ENCODE measurements at regions not wholly inside any gene's neighbourhood (a gene's known extent, or its start where the extent isn't known, plus 50 kb on each side); places are given as distances from the start of the nearest gene placed in this dataset.

DNA sequence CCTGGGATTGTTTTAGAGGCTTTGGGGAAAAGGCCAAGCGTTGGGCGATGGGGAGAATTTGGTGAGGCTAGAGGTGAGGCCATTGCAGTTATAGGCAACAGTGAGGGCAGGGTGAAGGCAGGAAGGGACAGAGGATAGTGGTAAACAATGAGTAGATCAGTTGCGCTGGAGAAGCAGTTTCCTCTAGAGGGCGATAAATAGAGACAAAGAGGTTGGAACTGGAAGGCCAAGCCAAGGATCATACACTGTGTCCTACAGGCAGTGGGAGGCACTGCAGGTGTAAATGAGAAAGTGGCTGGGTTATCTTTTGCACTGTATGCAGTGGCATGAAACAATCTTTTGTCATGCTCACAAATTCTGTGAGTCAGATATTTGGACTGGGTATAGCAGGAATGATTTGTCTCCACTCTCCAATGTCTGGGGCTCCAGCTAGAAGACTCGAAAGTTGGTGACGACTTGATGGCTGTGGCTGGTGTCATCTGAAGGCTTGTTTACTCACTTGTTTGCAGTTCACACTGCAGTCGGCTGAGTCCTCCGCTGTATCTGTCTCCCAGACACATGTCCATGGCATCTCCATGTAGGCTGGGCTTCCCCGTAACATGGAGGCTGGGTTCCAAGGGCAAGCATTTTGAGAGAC, 82.1 kb downstream of the TNP1 start:
- peak; percentile 73 for DNase-seq (ENCODE audit: low read depth, low spot score)
- no peak overlapping the region for H3K4me3 ChIP-seq (ENCODE audit: low read length)

DNA sequence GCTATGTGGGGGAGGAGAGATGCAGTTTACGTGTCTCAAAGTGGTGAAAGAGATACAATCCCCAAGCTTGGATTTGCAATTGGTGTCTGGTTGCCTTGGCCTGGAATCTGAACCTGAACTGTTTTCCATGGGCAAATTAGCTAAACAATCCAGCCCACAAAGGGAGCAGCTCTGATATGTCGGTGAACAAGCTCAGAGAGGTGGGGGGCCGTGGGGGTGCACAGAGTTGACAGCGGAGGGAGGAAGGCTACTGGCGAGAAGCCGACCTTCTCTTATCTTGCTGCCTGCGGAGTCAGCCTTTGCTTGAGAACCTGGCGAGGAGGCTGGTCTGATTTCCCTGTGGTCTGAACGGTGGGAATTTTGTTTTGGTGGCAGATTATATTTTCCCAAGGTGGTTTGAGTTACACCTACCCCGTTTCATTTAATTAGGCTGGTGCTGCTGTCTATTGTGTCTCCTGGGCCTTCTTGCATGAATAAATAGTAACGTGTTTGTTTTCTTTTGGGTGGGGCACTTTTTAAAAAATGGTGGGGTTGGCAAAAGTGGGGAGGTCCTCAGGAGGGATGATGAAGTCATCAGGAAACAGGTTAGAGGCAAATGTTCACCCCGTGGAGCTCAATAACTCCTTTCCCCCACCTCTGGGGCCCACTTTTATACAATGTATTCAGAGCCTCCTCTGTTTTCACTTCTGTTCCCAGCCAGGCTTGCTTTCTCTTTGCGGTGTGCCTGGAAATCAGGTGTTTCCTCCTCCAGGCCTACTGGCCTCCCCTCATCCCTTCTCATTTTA, 80.9 kb upstream of the IGFBP5 start:
- H3K4me3 ChIP-seq (ENCODE audit: low read length), result no peak overlapping the region
- DNase-seq (ENCODE audit: low read depth, low spot score), result no peak

DNA sequence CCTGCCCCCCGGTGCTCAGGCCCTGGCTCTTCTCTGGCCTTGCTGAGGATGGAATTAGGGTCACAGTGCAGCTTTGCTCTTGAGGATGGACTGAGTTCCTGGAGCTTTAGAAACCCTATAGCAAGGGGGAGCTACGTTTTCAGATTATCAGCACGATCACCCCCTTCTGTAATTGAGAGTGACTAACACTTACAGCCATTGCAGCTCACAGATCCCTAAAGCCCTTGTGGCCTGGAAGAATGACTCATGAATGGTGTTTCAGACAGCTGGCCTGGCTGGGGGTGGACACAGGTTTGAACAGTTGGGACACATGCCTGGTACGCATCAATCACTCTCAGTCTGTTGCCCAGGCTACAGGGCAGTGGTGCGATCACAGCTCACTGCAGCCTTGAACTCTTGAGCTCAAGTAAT, 79.7 kb upstream of the IGFBP5 start:
- no peak overlapping the region for H3K4me3 ChIP-seq (ENCODE audit: low read length)
- no peak for DNase-seq (ENCODE audit: low read depth, low spot score)

DNA sequence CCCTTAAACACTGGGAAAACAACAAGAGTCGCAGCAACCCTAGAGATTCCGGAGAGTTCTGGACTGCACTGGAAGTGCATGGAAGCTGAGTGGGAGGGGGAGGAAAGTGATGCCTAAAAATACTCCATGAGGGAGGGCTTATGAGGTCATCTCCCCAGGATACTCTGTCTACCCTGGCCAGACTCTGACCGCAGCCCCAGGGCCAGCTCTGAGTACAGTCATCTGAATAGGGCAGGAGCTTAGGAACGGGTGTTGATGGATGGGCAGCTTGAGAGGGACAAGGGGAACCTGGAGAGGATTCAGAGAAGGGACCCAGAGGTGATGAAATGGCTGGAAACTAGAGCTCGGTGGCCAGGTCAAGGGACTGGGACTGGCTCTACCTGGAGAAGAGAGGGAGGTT, 79.3 kb upstream of the IGFBP5 start:
- DNase-seq (ENCODE audit: low read depth, low spot score), result no peak
- H3K4me3 ChIP-seq (ENCODE audit: low read length), result no peak overlapping the region

DNA sequence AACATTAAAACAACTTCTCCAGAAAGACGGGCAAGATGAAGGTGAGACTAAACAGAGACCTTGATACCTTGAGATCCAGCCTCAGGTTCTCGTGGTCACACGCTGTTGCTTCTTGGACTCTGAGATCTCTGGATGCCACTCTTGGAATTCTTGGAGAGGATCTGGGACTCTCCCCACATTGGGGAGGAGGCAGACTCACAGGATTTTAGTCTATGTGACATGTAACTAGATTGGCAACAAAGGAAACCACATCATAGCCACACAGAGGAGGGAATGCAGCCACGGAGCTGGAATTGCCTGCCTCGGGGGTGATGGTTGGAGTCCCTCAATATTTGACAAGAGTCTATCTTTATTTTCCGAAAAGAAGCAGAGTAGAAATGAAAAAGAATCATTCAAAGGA, 78.8 kb upstream of the IGFBP5 start:
- H3K4me3 ChIP-seq (ENCODE audit: low read length), result no peak overlapping the region
- no peak for DNase-seq (ENCODE audit: low read depth, low spot score)

DNA sequence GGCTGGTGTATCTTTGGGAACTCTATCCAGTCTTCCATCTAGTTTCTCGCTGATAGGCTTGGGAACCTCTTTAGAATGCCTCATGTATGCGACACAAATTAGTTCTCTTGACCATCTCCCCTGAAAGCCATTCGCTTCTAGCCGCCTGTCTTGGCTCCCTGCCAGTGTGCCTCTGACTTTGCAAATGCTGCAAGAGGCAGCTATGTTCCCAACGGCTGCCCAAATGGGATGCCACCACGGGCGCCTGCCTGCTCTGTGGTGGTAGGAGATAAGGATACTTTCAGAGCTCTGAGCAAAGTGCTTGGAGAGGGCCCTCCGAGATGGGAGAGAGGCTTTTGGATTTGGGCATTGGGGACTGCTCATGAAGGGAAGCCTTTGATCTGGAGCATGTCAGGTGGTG, 77.7 kb upstream of the IGFBP5 start:
- no peak for DNase-seq (ENCODE audit: low read depth, low spot score)
- no peak overlapping the region for H3K4me3 ChIP-seq (ENCODE audit: low read length)

DNA sequence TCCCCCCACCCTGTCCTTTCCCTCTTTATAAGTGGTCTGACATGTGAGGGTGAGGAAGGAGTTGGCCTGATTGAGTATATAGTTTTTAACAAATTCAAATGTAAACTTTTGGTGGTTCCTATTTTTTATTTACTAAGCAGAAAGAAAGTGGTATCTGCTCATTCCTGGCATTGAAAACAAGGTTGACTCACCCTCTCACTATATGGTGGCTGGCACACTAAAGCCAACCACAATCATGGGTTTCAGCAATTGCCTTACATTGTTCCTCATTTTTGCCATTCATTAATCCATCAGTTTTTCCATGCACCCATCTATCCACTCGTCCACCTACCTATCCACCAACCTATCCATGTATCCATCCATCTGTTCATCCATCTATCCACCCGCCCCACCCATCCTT, 75.4 kb upstream of the IGFBP5 start:
- DNase-seq (ENCODE audit: low read depth, low spot score), result no peak
- H3K4me3 ChIP-seq (ENCODE audit: low read length), result no peak overlapping the region

DNA sequence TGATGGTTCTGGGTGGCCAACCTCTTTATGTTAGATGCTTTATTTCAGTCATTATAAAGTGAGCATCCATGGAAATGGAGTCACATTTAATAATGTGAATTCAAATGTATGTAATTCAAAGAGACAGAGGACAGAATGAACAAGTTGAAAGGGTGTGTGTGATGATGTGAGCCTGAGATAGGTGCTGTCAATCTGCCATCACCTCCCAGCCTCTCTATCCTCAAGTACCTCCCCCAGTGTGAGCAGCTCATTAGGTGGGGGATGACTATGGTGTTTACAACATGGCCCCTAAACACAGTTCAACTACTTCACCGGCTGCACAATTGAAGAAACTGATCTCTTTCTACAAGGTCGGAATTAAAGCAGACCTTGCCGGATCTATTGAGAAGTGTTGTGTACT, 74.7 kb upstream of the IGFBP5 start:
- no peak overlapping the region for H3K4me3 ChIP-seq (ENCODE audit: low read length)
- DNase-seq (ENCODE audit: low read depth, low spot score), result no peak

DNA sequence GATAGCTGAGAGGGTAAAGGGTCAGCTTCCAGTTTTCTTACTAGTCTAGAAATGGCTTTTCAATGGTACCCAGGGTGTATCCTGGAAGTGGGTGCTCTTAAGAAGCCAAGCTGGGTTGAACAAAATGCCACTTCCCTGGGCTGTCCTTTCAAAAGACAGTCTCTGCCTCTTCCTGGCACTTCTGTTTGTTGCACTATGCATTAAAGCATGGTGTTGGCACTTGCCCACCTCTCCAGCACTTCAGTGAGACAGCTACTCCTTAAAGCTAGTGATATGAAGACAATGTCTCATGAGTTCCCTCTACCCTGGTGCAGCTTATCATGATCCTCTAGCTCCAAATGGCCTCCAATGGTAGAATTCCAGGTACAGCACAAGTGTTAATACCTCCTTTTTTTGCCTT, 74.3 kb upstream of the IGFBP5 start:
- H3K4me3 ChIP-seq (ENCODE audit: low read length), result no peak overlapping the region
- DNase-seq (ENCODE audit: low read depth, low spot score), result no peak

DNA sequence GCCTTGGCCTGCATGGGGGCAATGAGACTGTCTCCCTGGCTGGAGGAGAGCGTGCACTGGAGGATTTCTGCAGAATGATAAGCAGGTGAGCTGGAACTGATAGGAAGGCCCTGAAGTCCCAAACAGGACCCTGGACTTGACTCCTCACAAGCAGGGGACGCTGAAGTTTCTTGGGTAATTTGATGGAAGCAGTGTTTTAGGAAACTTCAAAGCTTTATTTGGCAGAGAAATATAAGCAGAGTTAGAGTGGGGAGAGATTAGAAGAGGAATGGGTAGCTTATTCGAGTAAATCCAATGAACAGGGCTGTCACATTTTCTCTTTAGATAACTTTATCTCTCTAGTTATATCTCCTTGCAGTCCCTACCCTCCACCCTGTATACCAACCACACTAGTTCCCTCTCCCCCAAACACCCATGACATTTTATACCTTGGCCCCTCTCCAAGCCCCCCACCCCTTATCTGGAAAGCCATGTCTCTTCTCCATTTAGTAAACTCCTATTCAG, 73.6 kb upstream of the IGFBP5 start:
- H3K4me3 ChIP-seq (ENCODE audit: low read length), result no peak overlapping the region
- DNase-seq (ENCODE audit: low read depth, low spot score), result no peak

DNA sequence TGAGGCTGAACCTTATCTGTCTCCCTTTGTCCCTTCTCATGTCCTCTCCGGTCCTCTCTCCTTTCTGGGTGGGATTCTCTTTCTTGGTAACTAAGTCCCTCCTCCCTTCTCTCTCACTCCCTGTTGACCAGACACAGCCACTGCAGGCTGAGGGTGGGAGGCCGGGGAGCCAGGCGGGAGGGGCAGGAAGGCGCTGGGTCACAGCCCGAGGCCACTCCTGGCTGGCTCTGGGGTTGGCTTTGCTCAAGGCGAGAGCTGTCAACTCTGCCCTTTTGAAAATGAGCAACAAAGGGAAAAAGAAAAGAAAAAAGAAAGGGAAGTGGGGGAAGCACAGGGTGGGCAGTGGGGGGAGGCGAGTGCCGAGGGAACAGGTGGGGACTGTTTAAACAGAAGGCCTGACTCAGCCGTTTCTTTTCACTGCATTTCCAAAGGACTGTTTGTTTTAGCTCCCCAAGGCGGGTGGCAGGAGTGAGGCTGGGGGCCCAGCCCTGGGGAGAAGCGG, 70.5 kb upstream of the IGFBP5 start:
- no peak for DNase-seq (ENCODE audit: low read depth, low spot score)
- H3K4me3 ChIP-seq (ENCODE audit: low read length), result no peak overlapping the region

DNA sequence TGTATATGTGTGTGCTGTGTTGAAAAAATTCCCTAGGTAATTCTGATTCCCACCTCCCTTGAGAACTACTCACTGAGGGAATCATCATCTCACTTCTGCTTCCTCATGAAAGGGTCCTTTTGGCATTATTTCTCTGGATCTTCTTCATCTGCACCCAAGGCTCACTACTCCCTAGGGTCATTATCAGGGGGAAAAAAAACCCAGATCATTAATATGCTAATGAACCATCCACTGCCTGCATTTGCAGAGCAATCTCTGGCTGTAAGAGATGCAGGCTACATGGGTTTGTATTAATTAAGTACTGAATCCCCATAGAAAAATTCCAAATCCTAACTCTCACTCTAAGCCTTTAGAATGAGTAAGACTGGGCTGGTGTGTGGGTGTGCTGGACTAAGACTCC, 68.0 kb upstream of the IGFBP5 start:
- DNase-seq (ENCODE audit: low read depth, low spot score), result no peak
- no peak overlapping the region for H3K4me3 ChIP-seq (ENCODE audit: low read length)

DNA sequence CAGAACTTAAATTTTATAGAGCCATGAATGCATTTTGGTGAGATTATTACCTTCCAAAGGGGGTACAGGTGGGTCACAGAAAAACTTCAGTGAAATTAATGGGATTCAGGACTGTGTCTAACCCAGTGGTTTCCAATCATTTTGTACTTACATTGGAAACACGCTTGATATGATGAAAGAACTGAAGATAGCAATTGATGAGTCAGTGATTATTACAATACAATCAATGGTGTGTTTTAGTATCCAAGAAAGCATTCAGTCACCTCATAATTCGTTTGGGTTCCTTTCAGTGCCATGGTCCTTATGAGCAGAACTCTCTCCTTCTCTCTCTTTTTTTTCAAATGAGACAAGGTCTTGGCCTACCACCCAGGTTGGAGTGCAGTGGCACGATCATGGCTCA, 66.5 kb upstream of the IGFBP5 start:
- DNase-seq (ENCODE audit: low read depth, low spot score), result no peak
- no peak overlapping the region for H3K4me3 ChIP-seq (ENCODE audit: low read length)

DNA sequence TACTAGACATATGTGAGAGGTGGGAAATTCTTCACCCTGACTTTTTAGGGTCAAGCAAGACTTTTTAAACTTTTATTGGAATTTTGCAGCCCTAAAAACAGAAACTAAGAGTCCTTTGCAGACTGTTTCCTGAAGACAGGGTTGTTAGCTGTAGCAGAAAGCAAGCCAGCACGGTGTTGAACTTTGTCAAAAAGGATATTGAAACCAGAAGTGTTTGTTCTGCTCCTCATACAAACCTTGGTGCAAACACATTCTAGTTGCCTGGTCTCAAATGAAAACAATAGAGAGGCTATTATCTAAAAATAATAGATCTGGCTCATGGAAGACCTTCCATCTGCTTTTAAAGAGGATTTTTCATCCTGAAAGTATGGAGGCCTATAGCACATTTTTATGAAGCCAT, 65.8 kb upstream of the IGFBP5 start:
- no peak for DNase-seq (ENCODE audit: low read depth, low spot score)

DNA sequence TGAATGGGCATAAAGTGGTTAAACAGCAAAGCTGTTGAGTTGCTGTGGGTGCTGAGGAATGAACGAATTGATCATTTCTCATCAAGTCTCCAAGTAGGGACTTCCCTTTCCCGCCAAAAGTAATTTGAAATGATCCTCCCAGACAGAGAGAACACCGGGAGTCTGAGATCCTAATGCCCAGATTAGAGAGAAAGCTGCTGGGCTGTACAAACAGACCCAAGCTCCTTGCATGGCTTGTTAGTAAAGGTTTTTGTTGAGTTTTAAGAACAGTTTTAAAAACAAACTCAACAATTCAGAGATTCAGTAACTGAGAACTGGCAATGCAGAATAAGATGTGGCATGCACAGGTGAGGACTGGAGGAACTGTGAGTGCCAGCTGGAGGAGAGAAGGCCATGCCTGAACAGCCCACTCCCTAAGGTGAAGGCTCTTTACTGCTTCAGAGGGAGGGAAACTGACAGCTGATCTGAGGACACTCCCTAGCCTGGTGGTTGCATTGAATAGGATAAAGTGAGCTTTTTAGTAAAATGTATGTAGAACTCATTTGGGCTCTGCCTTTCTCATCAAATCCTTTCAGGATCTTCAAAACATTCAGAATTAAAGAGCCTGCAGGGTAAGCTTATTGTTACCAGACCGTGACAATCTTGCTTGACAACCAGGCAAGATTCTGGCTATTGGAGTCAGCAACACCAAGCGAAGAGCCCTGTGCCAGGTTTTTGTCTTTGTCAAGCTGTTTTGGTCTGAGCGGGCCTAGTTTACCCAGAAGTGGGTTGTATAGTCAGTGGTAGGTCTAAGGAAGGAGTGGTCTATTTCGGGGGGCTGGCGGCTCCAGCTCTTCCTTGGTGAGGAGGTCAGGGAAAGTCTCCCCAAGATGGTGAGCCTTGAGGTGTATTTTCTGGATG, 63.2 kb upstream of the IGFBP5 start:
- no peak for DNase-seq (ENCODE audit: low read depth, low spot score)
- H3K4me3 ChIP-seq (ENCODE audit: low read length), result no peak overlapping the region

More for the DNA sequence above, 65.8 kb upstream of the IGFBP5 start:
- H3K4me3 ChIP-seq (ENCODE audit: low read length), result no peak overlapping the region

DNA sequence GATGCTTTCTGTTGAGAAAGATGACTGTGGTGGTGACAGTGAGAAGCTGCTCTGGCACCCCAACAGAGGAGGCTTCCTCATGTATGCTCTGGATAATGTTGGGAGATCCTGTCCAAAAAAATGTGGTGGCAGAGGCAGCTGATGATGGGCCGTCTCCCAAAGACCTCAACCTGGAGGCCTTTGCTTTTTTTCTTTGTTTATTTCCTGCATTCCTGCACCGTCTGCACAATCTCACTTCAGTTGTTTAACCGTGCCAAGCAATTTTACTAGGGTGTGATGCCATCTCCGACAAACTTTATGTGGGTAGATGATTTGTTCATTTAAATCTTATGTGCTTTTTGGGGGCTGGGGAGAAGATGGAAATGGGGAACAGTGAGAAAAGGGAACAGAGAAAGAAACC, 62.2 kb upstream of the IGFBP5 start:
- DNase-seq (ENCODE audit: low read depth, low spot score), result no peak
- no peak overlapping the region for H3K4me3 ChIP-seq (ENCODE audit: low read length)

DNA sequence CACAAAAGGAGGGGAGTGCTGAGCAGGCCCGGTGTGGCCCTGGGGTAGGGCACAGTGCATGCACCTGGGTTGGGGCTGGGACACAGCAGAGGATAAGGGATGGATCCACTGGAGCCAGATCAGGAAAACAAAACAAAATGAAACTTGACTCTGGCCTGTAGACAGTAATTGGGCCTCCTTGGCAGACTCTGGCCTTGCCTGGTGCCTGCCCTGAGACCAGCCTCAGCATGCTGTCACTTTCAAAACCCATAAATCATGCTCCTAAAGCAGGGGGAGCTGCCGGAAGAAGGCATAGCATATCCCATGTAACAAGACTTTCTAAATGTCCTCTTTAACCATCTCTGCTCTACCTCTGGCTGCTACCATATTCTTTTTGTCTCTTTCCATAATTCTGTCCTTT, 61.1 kb upstream of the IGFBP5 start:
- H3K4me3 ChIP-seq (ENCODE audit: low read length), result no peak overlapping the region
- DNase-seq (ENCODE audit: low read depth, low spot score), result no peak

DNA sequence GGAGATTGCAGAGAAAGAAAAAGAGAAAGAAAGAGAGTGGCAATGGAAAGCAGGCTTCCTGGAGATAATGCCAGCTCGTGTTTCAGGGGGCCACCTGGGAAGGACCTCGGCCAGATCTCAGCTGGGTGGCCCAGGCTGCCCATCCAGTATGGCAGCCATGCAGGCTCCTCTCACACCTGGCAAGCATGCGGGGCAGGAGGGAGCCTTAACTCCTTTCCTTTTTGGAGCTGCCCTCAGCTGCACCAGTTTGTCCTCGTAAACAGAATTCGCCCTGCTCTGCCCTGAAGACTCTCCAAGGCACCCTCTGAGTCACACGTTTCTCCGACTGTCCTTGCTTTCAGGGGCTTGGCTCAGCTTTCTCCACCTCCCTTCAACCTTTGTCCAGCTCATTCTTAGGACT, 59.5 kb upstream of the IGFBP5 start:
- no peak overlapping the region for H3K4me3 ChIP-seq (ENCODE audit: low read length)
- no peak for DNase-seq (ENCODE audit: low read depth, low spot score)

DNA sequence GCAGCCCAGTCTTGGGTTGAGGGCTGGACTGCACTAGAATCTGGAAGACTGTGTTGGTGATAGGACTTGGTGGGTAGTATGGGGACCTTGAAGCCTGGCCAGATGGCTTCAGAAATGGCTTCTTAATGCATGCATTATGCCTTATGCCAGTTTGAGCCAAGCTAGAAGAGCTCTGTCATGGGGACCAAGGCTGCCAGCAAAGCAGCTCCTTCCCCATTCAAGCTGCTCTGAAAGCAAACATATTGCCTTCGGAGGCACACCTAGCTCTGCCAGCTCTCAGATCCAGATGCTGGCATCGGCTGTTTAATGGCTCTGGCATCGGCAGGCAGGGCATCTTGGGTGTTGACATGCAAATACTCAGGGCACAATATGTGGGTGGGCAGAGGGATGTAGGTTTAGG, 59.0 kb upstream of the IGFBP5 start:
- DNase-seq (ENCODE audit: low read depth, low spot score), result no peak
- H3K4me3 ChIP-seq (ENCODE audit: low read length), result no peak overlapping the region
